ENCODE measurements at regions not wholly inside any gene's neighbourhood (a gene's known extent, or its start where the extent isn't known, plus 50 kb on each side); places are given as distances from the start of the nearest gene placed in this dataset.

- no peak for DNase-seq
Measured at GRCh38 chr3:132237652-132238032, 79.6 kb upstream of the ACP3 start.

GRCh38 chr3:132239587-132239986 is 77.6 kb upstream of the ACP3 start:
- DNase-seq, result no peak

GRCh38 chr3:132241776-132242514 is 75.3 kb upstream of the ACP3 start:
- DNase-seq, result no peak

GRCh38 chr3:132242790-132243189 is 74.4 kb upstream of the ACP3 start:
- DNase-seq, result no peak

- no peak for DNase-seq
Measured at GRCh38 chr3:132245552-132246142, 71.6 kb upstream of the ACP3 start.

DNA sequence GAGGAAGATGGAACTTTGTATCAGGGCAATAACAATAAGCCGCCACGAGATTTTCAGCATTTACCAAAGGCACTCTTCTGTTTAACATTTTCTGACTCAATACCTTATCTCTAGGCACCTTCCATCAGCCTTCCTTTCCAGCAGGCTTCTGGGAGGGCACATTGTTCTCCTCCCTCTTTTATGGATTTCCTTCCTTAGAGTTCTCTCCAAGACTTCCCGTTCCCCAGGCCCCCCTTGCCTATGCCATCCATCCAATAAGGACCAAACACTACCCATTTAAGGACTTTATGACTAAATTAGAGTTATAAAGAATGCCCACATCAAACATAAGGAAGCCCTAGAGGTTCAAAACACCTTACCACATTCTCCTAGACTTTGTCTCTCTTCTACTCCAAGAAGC is 71.0 kb upstream of the ACP3 start:
- DNase-seq, result no peak

- no peak for DNase-seq
Measured at GRCh38 chr3:132247211-132247610, 70.0 kb upstream of the ACP3 start.

DNA sequence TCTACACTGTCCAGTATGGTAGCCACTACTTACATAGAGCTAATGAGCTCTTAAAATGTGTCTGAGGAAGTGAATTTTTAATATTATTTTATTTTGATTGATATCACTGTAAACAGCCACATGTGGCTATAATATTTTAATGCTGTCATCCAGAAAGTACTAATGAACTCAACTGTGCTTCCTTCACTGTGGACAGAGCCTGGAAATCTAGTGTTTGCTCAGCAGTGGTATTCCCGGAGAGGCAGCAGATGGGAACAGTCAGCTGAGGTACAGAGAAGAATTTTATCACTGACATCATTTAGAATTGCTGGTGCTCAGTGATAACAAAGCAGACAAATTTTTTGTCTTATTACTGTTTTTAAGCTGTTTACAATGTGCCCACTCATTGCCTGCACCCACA is 68.7 kb upstream of the ACP3 start:
- no peak for DNase-seq

DNA sequence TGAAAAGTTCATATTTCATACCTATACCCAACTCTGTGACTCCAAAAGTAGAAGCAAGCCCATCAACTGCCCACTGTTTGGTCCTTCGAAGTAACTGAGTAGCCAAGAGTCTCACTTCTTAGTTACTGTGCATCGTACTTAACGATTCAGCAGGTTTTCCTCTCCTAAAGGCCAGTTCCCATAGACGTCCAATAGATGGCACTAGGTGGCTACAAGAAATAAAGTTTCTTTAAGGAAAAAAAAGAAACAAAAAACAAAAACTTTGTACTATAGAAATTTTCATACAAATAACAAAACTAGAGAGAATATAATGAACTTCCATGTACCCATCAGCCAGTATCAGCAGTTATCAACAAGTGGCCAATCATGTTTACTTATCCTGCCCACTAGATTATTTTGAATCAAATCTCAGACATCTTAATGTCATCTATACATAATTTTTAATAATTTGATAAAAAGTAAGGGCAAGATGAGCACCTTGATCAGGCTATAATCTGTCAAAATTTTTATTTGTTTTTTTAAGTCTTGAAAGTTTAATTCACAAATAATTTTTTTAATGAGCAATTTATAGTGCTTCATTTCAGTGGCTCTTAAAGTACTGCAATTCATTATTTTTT is 63.8 kb upstream of the ACP3 start:
- DNase-seq, result peak; percentile 61

DNA sequence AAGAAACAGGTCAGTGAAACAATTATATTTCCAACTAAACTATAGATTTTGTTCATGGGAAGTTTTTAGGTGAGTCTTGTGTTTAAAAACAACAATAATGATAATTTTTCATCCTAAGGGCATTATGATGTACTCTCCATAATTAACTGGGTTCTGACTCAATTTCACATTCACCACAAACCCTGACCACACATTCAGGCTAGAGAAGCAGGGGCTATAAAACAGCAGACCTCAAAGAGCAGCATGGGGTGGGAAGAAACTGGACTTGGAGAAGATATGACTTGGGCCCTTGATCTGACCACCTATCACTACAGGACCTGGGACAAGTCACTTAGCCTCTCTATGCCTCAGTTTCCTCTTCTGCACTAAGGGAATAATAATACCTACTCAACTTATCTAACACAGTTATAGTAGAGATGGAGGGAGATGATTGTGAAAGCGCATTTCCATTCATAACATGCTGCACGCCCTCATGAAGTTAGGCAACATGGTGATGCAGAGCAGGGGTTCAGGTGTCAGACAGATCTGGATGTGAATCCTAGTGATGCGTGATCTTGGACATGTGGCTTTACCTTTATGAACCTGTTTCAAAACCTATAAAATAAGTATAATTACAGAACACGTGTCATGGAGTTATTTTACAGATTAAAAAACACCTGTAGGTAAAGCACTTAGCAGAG is 63.0 kb upstream of the ACP3 start:
- DNase-seq, result no peak

DNA sequence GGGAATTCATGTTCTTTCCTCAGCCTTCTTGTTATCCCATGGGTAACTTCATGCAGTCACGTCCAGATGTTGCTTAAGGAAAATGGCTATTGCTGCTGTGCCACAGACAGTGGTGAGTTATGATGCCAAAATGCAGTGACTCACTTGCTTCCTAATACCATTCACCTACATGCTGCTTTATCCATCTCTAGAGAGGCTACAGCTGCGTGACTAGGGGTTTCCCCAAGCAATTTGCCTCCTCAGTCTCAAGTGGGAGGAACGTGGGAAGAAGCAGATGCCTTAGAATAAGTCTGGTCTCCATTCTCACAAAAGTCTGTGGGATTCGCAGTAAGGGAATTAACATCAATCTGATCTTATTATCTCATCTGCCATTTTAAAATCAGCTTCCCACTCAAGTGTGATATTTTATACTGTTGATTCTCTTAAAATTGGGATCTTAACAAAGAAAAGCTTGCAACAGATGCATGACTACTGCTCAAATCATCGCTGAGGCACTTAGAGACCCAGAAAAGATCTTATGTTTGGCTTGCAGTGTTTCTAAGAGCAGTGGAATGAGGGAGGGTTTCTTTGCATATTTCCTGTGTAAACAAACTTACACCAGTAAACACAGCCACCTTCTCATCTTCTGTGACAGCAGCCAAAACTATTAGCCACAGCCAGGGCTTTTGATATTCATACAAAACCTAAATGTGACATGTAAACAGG is 62.0 kb upstream of the ACP3 start:
- peak; percentile 80 for DNase-seq

GRCh38 chr3:132256989-132257388 is 60.2 kb upstream of the ACP3 start:
- DNase-seq, result peak; percentile 53

GRCh38 chr3:132261506-132261905 is 55.7 kb upstream of the ACP3 start:
- no peak for DNase-seq

GRCh38 chr3:132262305-132262704 is 54.9 kb upstream of the ACP3 start:
- no peak for DNase-seq

- no peak for DNase-seq
Measured at GRCh38 chr3:132262956-132263355, 54.3 kb upstream of the ACP3 start.

- DNase-seq, result no peak
Measured at GRCh38 chr3:132265028-132265427, 52.2 kb upstream of the ACP3 start.

DNA sequence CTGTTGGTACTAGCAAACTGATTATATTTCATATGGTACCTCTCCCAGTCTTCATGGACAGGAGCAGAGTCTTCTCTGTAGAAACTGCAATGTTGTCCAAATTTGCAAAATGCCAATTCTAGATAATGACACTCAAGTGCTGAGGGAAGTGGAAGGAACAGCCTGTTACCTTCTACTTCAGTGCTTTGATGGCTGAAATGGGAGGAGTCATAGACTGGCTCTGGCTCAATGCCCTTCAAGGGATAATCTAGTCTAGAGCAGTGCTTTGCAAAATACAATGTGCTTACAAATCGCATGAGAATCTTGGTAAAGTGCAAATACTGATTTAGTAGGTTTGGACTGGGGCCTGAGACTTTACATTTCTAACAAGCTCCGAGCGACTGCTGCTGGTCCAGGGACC is 51.7 kb upstream of the ACP3 start:
- DNase-seq, result no peak

DNA sequence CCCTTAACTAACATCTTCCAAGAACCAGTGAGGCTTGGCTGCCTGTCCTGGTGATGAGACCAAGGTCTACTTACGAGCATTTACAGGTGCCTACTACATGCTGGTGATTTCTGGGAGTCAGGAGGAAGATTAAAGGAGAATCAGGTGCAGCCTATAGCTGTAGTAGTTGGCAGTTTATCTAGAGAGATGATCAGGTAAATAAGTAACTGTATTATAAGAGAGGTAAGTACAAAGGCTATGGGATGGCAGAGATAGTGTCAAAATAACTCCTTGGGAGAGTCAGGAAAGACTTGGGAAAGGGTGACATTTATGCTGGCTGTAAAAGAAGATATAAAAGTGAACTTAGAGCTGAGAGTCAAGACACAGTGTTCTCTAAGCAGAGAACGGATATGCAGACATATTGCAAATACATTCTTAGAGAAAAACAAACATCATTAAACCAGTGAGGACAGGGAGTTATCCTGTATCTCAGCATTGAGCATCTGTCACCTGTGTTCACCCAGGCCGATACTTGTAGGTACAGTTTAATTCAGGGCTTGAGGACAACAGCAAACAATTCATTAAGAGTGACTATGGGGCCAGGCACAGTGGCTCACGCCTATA is 49.7 kb upstream of the ACP3 start:
- DNase-seq, result no peak
